ENCODE measurements at regions not wholly inside any gene's neighbourhood (a gene's known extent, or its start where the extent isn't known, plus 50 kb on each side); places are given as distances from the start of the nearest gene placed in this dataset.

DNA sequence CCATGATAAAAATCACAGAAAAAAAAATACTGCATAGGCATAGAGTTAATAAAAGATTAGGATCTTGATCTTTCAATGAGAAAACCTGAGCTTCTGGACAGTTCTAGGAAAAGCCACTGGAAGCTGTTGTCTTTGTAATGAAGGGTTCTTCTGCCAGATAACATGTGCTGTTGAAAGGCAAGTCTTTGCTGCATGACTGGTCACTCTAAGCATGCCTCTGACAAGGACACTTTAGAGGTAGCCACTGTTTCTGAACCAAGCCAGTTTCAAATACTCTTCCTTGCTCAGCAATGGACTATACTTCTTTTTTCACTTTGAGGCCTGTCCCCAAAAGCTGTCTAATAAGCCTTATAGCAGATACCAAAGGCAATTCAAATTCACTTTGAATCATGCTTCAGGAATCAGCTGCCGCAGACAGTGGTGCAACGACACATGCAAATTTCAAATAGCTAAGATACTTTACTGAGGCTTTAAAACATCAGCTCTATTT lies 70.2 kb downstream of the BTG1 start:
- peak overlapping the region; percentile 57 for H3K27ac ChIP-seq (ENCODE audit: low read depth, low read length)
- H3K27me3 ChIP-seq (ENCODE audit: control insufficient read depth, insufficient read depth, low read length) = no peaks in the 10 kb centered on the region
- CTCF ChIA-PET = interaction anchor here (0.8 to 1.4 kb wide), 3 partner anchors 9 to 693 kb away, joined by 3 to 5 read pairs (median 3); no protein-coding TSS in a partner anchor
- H3K4me3 ChIP-seq (ENCODE audit: low read depth, low read length) = no peak overlapping the region
- no peaks in the 10 kb centered on the region for H3K9me3 ChIP-seq (ENCODE audit: control insufficient read depth, insufficient read depth, low read length)
- POLR2A ChIA-PET = interaction anchor here (1.0 to 2.1 kb wide), 7 partner anchors 10 to 117 kb away, joined by 3 to 28 read pairs (median 4); partner anchors contain the start of gene BTG1
- DNase-seq (ENCODE audit: low read depth, low spot score) = no peak
- TF ChIP-seq, protein P1, sequence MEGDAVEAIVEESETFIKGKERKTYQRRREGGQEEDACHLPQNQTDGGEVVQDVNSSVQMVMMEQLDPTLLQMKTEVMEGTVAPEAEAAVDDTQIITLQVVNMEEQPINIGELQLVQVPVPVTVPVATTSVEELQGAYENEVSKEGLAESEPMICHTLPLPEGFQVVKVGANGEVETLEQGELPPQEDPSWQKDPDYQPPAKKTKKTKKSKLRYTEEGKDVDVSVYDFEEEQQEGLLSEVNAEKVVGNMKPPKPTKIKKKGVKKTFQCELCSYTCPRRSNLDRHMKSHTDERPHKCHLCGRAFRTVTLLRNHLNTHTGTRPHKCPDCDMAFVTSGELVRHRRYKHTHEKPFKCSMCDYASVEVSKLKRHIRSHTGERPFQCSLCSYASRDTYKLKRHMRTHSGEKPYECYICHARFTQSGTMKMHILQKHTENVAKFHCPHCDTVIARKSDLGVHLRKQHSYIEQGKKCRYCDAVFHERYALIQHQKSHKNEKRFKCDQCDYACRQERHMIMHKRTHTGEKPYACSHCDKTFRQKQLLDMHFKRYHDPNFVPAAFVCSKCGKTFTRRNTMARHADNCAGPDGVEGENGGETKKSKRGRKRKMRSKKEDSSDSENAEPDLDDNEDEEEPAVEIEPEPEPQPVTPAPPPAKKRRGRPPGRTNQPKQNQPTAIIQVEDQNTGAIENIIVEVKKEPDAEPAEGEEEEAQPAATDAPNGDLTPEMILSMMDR (IDR thresholded peaks at IDR 0.05; ENCODE audit: low read depth, low read length) = no peak

DNA sequence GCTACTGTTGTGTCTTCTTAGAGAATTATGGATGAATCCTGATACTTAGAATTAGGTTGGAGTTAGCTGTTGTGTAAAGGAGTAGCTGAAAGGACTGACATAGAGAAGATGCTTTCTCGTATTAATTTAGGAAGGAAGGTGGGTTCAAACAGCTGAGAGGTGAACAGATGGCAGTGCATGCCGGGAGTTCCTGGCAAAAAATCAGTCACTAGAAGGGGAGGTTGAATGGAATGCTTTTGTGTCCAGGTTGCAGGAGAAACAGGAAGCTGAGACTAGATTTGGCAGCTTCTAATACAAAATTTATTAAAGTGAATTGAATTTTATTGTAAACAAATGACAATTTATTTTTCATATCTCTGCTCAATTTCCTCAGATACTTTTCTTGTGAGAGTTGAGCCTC lies 70.8 kb downstream of the BTG1 start:
- no peaks in the 10 kb centered on the region for H3K9me3 ChIP-seq (ENCODE audit: control insufficient read depth, insufficient read depth, low read length)
- POLR2A ChIA-PET = interaction anchor here (0.6 to 2.1 kb wide), 6 partner anchors 10 to 70 kb away, joined by 3 to 28 read pairs (median 5); partner anchors contain the start of gene BTG1
- TF ChIP-seq, protein P1 (IDR thresholded peaks at IDR 0.05; ENCODE audit: low read depth, low read length) = no peak
- no peaks in the 10 kb centered on the region for H3K27me3 ChIP-seq (ENCODE audit: control insufficient read depth, insufficient read depth, low read length)
- no peak overlapping the region for H3K4me3 ChIP-seq (ENCODE audit: low read depth, low read length)
- no peak for DNase-seq (ENCODE audit: low read depth, low spot score)
- H3K27ac ChIP-seq (ENCODE audit: low read depth, low read length) = no peak overlapping the region
- CTCF ChIA-PET = interaction anchor here (0.6 to 1.4 kb wide), 4 partner anchors 8 to 158 kb away, joined by 3 to 5 read pairs (median 4); no protein-coding TSS in a partner anchor

DNA sequence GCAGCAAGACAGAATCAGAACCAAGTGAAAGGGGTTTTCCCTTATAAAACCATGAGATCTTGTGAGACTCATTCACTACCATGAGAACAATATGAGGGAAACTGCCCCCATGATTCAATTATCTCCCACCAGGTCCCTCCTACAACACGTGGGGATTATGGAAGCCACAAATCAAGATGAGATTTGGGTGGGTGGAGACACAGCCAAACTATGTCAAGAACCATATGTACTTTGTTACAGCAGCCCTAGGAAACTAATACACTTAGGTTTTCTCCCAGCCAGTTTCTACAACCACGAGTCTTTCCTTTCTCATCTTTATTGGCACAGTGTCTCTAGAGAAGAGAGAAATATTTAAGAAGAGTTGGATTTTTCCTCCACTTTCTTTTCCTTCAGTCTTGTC lies 72.6 kb downstream of the BTG1 start:
- CTCF ChIA-PET = no interaction called here
- Histone ChIP-seq H3K4me3 (ENCODE audit: low read depth, low read length) (no peak overlapping the region), H3K27ac (ENCODE audit: low read depth, low read length) (no peak overlapping the region), H3K9me3 (ENCODE audit: control insufficient read depth, insufficient read depth, low read length) (no peaks in the 10 kb centered on the region), H3K27me3 (ENCODE audit: control insufficient read depth, insufficient read depth, low read length) (no peaks in the 10 kb centered on the region)
- DNase-seq (ENCODE audit: low read depth, low spot score) = no peak
- POLR2A ChIA-PET = no interaction called here
- TF ChIP-seq, protein P1 (IDR thresholded peaks at IDR 0.05; ENCODE audit: low read depth, low read length) = no peak

DNA sequence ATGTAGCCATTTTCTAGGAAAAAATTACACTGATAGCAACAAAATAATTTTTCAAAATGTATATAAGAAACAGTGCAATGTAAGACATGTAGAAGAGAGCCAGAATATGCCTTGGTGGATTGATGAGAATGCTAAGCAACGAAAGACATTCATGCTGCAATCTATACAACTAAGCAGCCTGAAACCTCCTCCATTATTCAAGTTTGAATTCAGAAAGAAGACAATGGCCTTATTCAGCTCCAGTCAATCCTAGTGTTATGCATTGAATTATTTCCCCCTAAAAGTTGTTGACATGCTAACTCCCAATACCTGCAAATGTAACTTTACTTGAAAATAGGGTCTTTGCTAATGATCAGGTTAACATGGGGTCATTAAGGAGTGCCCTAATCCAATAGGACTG lies 73.5 kb downstream of the BTG1 start:
- Histone ChIP-seq H3K27me3 (ENCODE audit: control insufficient read depth, insufficient read depth, low read length) (no peaks in the 10 kb centered on the region), H3K4me3 (ENCODE audit: low read depth, low read length) (no peak overlapping the region), H3K9me3 (ENCODE audit: control insufficient read depth, insufficient read depth, low read length) (no peaks in the 10 kb centered on the region), H3K27ac (ENCODE audit: low read depth, low read length) (no peak overlapping the region)
- CTCF ChIA-PET = no interaction called here
- POLR2A ChIA-PET = no interaction called here
- TF ChIP-seq, protein P1 (IDR thresholded peaks at IDR 0.05; ENCODE audit: low read depth, low read length) = no peak
- no peak for DNase-seq (ENCODE audit: low read depth, low spot score)

DNA sequence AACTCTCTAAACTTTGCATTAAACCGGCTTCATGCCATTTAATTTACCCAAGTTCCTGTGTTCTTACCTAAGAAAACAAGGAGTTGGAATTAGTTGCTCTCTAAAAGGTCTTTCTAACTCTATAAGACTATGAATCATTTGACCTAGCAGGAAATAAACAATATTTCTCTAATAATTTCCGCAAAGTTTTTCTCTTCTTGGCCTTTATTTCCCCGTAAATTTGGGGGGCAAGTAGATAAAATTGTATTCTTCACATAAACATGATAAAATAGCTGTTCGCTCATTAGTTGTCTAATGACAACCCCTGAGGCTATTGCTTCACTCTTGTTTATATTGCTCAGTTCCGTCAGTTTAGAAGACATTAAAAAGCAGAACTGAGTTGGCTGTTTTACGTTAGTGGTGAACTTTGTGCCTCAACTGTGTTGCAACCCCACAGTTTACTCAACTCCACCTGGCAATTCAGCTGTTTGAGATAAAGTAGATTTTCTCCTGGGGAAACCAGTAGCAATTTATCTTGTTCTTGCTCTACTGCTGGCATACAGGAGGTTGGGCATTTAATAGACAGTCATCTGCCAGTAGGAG lies 74.7 kb downstream of the BTG1 start:
- POLR2A ChIA-PET = interaction anchor here (1.3 kb wide), 1 partner anchor 73 kb away, joined by 4 read pairs; no protein-coding TSS in a partner anchor
- no peak for DNase-seq (ENCODE audit: low read depth, low spot score)
- TF ChIP-seq, protein P1 (IDR thresholded peaks at IDR 0.05; ENCODE audit: low read depth, low read length) = no peak

More for the DNA sequence above, 74.7 kb downstream of the BTG1 start:
- Histone ChIP-seq H3K9me3 (ENCODE audit: control insufficient read depth, insufficient read depth, low read length) (no peaks in the 10 kb centered on the region), H3K4me3 (ENCODE audit: low read depth, low read length) (no peak overlapping the region), H3K27ac (ENCODE audit: low read depth, low read length) (no peak overlapping the region), H3K27me3 (ENCODE audit: control insufficient read depth, insufficient read depth, low read length) (no peaks in the 10 kb centered on the region)
- CTCF ChIA-PET = no interaction called here

All from AG04450 (cell line).